ENCODE measurements at regions not wholly inside any gene's neighbourhood (a gene's known extent, or its start where the extent isn't known, plus 50 kb on each side); places are given as distances from the start of the nearest gene placed in this dataset.

GRCh38 chr18:14974088-14974487 is 226.1 kb downstream of the ANKRD30B start:
- Histone ChIP-seq H3K4me1 (no peaks in the 10 kb centered on the region), H3K9me3 (no peaks in the 10 kb centered on the region), H3K27me3 (no peaks in the 10 kb centered on the region), H3K4me3 (no peak overlapping the region), H3K27ac (no peak overlapping the region), H3K36me3 (replicated peaks in 1 of 2; ENCODE audit: insufficient read depth in 1 of 2, low read depth in 2 of 2) (no peaks in the 10 kb centered on the region)
- no peak for DNase-seq
- intact Hi-C loops (cut with DNase I): no loop called here
- WGBS, 2 donors: 70 to 73% methylated on average over 4 to 6 of the region's 6 CpGs
- ATAC-seq: no peak
- no peak for TF ChIP-seq POLR2A (IDR thresholded peaks at IDR 0.05)
- no peak for TF ChIP-seq CTCF (IDR thresholded peaks at IDR 0.05)

GRCh38 chr18:14974576-14974975 is 226.6 kb downstream of the ANKRD30B start:
- DNase-seq (no peak), ATAC-seq (no peak)
- no peak for TF ChIP-seq POLR2A (IDR thresholded peaks at IDR 0.05)
- no peak for TF ChIP-seq CTCF (IDR thresholded peaks at IDR 0.05)
- WGBS, 2 donors: 23 to 27% methylated on average over 3 of the region's 3 CpGs
- Histone ChIP-seq H3K27me3 (no peaks in the 10 kb centered on the region), H3K4me3 (no peak overlapping the region), H3K36me3 (replicated peaks in 1 of 2; ENCODE audit: insufficient read depth in 1 of 2, low read depth in 2 of 2) (no peaks in the 10 kb centered on the region), H3K4me1 (no peaks in the 10 kb centered on the region), H3K9me3 (no peaks in the 10 kb centered on the region), H3K27ac (no peak overlapping the region)
- intact Hi-C loops (cut with DNase I): no loop called here

GRCh38 chr18:14975431-14975830 is 227.5 kb downstream of the ANKRD30B start:
- intact Hi-C loops (cut with DNase I): no loop called here
- Histone ChIP-seq H3K4me3 (no peak overlapping the region), H3K27me3 (no peaks in the 10 kb centered on the region), H3K4me1 (no peaks in the 10 kb centered on the region), H3K36me3 (replicated peaks in 1 of 2; ENCODE audit: insufficient read depth in 1 of 2, low read depth in 2 of 2) (no peaks in the 10 kb centered on the region), H3K27ac (no peak overlapping the region), H3K9me3 (no peaks in the 10 kb centered on the region)
- DNase-seq (no peak), ATAC-seq (no peak)
- WGBS, 2 donors: 63 to 68% methylated on average over 4 to 9 of the region's 9 CpGs
- TF ChIP-seq CTCF (IDR thresholded peaks at IDR 0.05) (no peak), POLR2A (IDR thresholded peaks at IDR 0.05) (no peak)

GRCh38 chr18:14976736-14977430 is 228.9 kb downstream of the ANKRD30B start:
- H3K9me3 ChIP-seq: no peaks in the 10 kb centered on the region
- H3K27ac ChIP-seq: no peak overlapping the region
- DNase-seq: no peak
- H3K4me1 ChIP-seq: no peaks in the 10 kb centered on the region
- no peaks in the 10 kb centered on the region for H3K27me3 ChIP-seq
- TF ChIP-seq POLR2A (IDR thresholded peaks at IDR 0.05) (no peak), CTCF (IDR thresholded peaks at IDR 0.05) (no peak)
- whole genome bisulfite sequencing, 2 donors: 58 to 66% methylated on average over 10 of the region's 10 CpGs
- no peaks in the 10 kb centered on the region for H3K36me3 ChIP-seq (replicated peaks in 1 of 2; ENCODE audit: insufficient read depth in 1 of 2, low read depth in 2 of 2)
- H3K4me3 ChIP-seq: no peak overlapping the region
- no peak for ATAC-seq
- intact Hi-C loops (cut with DNase I): no loop called here

GRCh38 chr18:14978191-14978590 is 230.2 kb downstream of the ANKRD30B start:
- Histone ChIP-seq H3K4me3 (no peak overlapping the region), H3K27me3 (no peaks in the 10 kb centered on the region), H3K9me3 (no peaks in the 10 kb centered on the region), H3K36me3 (replicated peaks in 1 of 2; ENCODE audit: insufficient read depth in 1 of 2, low read depth in 2 of 2) (no peaks in the 10 kb centered on the region), H3K27ac (no peak overlapping the region), H3K4me1 (no peaks in the 10 kb centered on the region)
- DNase-seq (no peak), ATAC-seq (no peak)
- TF ChIP-seq CTCF (IDR thresholded peaks at IDR 0.05): no peak
- no peak for TF ChIP-seq POLR2A (IDR thresholded peaks at IDR 0.05)
- 71 to 76% methylated on average over 3 of the region's 3 CpGs for WGBS, 2 donors
- intact Hi-C loops (cut with DNase I): no loop called here
